Vagina (tissue), 2 donors: ENCODE measurements at regions not wholly inside any gene's neighbourhood (a gene's known extent, or its start where the extent isn't known, plus 50 kb on each side); places are given as distances from the start of the nearest gene placed in this dataset.

Experiments
- DNase-seq, 2 donors: peaks; one replicate each; pipeline ENCODE4 v3.0.0-alpha.2; 2017; ENCODE audit errors: extremely low spot score in 2 of 2
- H3K27ac ChIP-seq: fragments of 200-600 bp; sonication (generic); one replicate; pipeline ENCODE4 v1.5.1; 2019
- H3K27me3 ChIP-seq: fragments of 200-600 bp; sonication (generic); one replicate; pipeline ENCODE4 v1.5.1; 2019
- H3K36me3 ChIP-seq, 2 donors: fragments of 200-600 bp; sonication (generic); one replicate each; pipeline ENCODE4 v1.5.1; 2017 to 2019
- H3K4me1 ChIP-seq: fragments of 200-600 bp; sonication (generic); one replicate; pipeline ENCODE4 v1.5.1; 2019
- H3K4me3 ChIP-seq, 2 donors: fragments of 200-600 bp; sonication (generic); 1 replicate in 1 of 2; 2 replicates in 1 of 2; pipeline ENCODE4 v1.5.1; 2016 to 2019
- H3K9me3 ChIP-seq: fragments of 200-600 bp; sonication (generic); one replicate; pipeline ENCODE4 v1.5.1; 2019
- POLR2A ChIP-seq, 2 donors: fragments of 450-650 bp; IDR thresholded peaks; one replicate each; pipeline ENCODE4 v1.6.1; 2017; ENCODE audit warnings: antibody characterized with exemption in 2 of 2, mild to moderate bottlenecking in 2 of 2, moderate library complexity in 2 of 2
- POLR2AphosphoS5 ChIP-seq, 2 donors: sonication (generic); formaldehyde crosslinking; IDR thresholded peaks; one replicate each; pipeline ENCODE4 v1.9.0; 2017; ENCODE audit warnings: antibody characterized with exemption in 2 of 2, mild to moderate bottlenecking in 2 of 2, low read depth in 1 of 2; ENCODE audit not compliant: insufficient read depth in 1 of 2
- intact Hi-C: fragments of 100-400 bp; cut with DNase I; formaldehyde crosslinking; loops from one replicate; pipeline ENCODE4 v1.15.1; 2023
- TF ChIP-seq, protein P1 (sequence below), 3 experiments: fragments of 450-650 bp in 2 of 3; fragments of 200-600 bp in 1 of 3; sonication (generic) in 1 of 3; IDR thresholded peaks; one replicate each; pipeline ENCODE4 v1.5.1; 2017 to 2019; ENCODE audit warnings: antibody characterized with exemption in 3 of 3, mild to moderate bottlenecking in 2 of 3, moderate library complexity in 2 of 3

GRCh38 chr21:34199121-34199910, 125.9 kb downstream of the MRPS6 start:
- intact Hi-C loops = no loop called here
- Histone ChIP-seq H3K27ac (no peak overlapping the region), H3K36me3 (no peaks in the 10 kb centered on the region), H3K4me3 (no peak overlapping the region), H3K27me3 (no peaks in the 10 kb centered on the region), H3K9me3 (no peaks in the 10 kb centered on the region), H3K4me1 (peaks cover 33% of the 10 kb centered on the region)
- TF ChIP-seq, protein P1, sequence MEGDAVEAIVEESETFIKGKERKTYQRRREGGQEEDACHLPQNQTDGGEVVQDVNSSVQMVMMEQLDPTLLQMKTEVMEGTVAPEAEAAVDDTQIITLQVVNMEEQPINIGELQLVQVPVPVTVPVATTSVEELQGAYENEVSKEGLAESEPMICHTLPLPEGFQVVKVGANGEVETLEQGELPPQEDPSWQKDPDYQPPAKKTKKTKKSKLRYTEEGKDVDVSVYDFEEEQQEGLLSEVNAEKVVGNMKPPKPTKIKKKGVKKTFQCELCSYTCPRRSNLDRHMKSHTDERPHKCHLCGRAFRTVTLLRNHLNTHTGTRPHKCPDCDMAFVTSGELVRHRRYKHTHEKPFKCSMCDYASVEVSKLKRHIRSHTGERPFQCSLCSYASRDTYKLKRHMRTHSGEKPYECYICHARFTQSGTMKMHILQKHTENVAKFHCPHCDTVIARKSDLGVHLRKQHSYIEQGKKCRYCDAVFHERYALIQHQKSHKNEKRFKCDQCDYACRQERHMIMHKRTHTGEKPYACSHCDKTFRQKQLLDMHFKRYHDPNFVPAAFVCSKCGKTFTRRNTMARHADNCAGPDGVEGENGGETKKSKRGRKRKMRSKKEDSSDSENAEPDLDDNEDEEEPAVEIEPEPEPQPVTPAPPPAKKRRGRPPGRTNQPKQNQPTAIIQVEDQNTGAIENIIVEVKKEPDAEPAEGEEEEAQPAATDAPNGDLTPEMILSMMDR (IDR thresholded peaks at IDR 0.05) = no peak
- no peak for TF ChIP-seq POLR2A (IDR thresholded peaks at IDR 0.05)
- no peak for TF ChIP-seq POLR2AphosphoS5 (IDR thresholded peaks at IDR 0.05; ENCODE audit: insufficient read depth in 1 of 2, low read depth in 1 of 2)
- no peak for DNase-seq

GRCh38 chr21:34200288-34200905, 127.0 kb downstream of the MRPS6 start:
- TF ChIP-seq, protein P1 (IDR thresholded peaks at IDR 0.05) = no peak
- no peak for TF ChIP-seq POLR2AphosphoS5 (IDR thresholded peaks at IDR 0.05; ENCODE audit: insufficient read depth in 1 of 2, low read depth in 1 of 2)
- no peak for TF ChIP-seq POLR2A (IDR thresholded peaks at IDR 0.05)
- no peaks in the 10 kb centered on the region for H3K9me3 ChIP-seq
- no peak overlapping the region for H3K4me3 ChIP-seq
- peaks cover 36% of the 10 kb centered on the region for H3K4me1 ChIP-seq
- H3K27me3 ChIP-seq = no peaks in the 10 kb centered on the region
- no peak for DNase-seq
- H3K36me3 ChIP-seq = no peaks in the 10 kb centered on the region
- H3K27ac ChIP-seq = peak overlapping the region; percentile 68
- intact Hi-C loops = loop anchor here (10.0 kb wide), 2 partner anchors 116 to 266 kb away; no protein-coding TSS in a partner anchor

DNA sequence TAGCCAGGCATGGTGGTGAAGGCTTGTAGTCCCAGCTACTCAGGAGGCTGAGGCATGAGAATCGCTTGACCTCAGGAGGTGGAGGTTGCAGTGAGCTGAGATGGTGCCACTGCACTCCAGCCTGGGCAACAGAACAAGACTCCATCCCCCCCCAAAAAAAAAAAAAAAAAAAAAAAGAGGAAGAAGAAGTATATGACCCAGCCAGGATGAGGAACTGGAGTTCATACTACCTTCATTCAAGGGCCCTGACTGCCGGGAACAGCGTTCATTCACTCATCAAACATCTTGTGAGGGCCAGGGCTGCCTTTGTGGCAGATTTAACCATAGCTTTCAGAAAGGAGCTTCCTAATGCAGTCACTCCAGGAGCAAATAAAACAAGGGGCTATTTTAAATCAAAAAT, 127.6 kb downstream of the MRPS6 start:
- no peak for TF ChIP-seq POLR2A (IDR thresholded peaks at IDR 0.05)
- TF ChIP-seq, protein P1 (IDR thresholded peaks at IDR 0.05) = no peak
- no peak for TF ChIP-seq POLR2AphosphoS5 (IDR thresholded peaks at IDR 0.05; ENCODE audit: insufficient read depth in 1 of 2, low read depth in 1 of 2)
- peak overlapping the region; percentile 68 for H3K27ac ChIP-seq
- intact Hi-C loops = loop anchor here (10.0 kb wide), 2 partner anchors 116 to 266 kb away; no protein-coding TSS in a partner anchor
- H3K27me3 ChIP-seq = no peaks in the 10 kb centered on the region
- H3K4me1 ChIP-seq = peaks cover 36% of the 10 kb centered on the region
- no peak for DNase-seq
- no peaks in the 10 kb centered on the region for H3K36me3 ChIP-seq
- no peak overlapping the region for H3K4me3 ChIP-seq
- no peaks in the 10 kb centered on the region for H3K9me3 ChIP-seq

DNA sequence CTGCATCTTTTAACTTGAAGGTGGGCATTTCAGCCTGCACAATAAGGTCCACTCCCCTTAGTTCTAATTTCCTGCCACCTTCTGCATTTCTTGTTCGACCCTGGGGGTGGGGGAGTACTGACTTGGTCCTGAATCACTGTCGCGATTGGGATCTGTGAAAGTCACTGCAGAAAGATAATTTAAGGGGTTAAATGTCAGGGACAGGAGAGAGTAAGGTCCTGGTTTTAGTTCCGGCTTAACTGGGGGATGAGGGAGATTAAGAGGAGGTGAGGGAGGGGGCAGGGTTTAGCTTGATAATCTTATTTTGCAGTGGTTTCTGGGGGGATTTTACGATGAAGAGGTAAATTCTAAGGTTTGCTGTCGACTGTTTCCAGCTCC, 128.1 kb downstream of the MRPS6 start:
- H3K4me1 ChIP-seq = peaks cover 36% of the 10 kb centered on the region
- TF ChIP-seq, protein P1 (IDR thresholded peaks at IDR 0.05) = no peak
- no peak for TF ChIP-seq POLR2A (IDR thresholded peaks at IDR 0.05)
- no peak for TF ChIP-seq POLR2AphosphoS5 (IDR thresholded peaks at IDR 0.05; ENCODE audit: insufficient read depth in 1 of 2, low read depth in 1 of 2)
- no peaks in the 10 kb centered on the region for H3K9me3 ChIP-seq
- DNase-seq = no peak
- H3K36me3 ChIP-seq = no peaks in the 10 kb centered on the region
- H3K27ac ChIP-seq = peak overlapping the region; percentile 68
- no peaks in the 10 kb centered on the region for H3K27me3 ChIP-seq
- H3K4me3 ChIP-seq = peak overlapping the region; percentile 38 to 53
- intact Hi-C loops = loop anchor here (10.0 kb wide), 2 partner anchors 117 to 267 kb away; no protein-coding TSS in a partner anchor
